Femur (tissue), 1 donor: ENCODE measurements at regions not wholly inside any gene's neighbourhood (a gene's known extent, or its start where the extent isn't known, plus 50 kb on each side); places are given as distances from the start of the nearest gene placed in this dataset.
"Not testable (repeated sequence)": the region's sequence is repeated elsewhere in the genome, so short reads cannot be mapped to it uniquely, and the experiment has no call there.

ENCODE experiments used
- DNase-seq: peaks from one replicate; pipeline ENCODE4 v3.0.0-alpha.2; 2017

- DNase-seq, result no peak
Observed at GRCh38 chr5:167286891-167287290, 1004.6 kb upstream of the WWC1 start.

- DNase-seq, result no peak
Observed at GRCh38 chr5:167290478-167290877, 1001.0 kb upstream of the WWC1 start.

GRCh38 chr5:167294882-167295680 lies 996.4 kb upstream of the WWC1 start:
- DNase-seq, result no peak

- DNase-seq, result no peak
Observed at GRCh38 chr5:167295681-167296005, 995.8 kb upstream of the WWC1 start.

- no peak for DNase-seq
Observed at GRCh38 chr5:167296066-167296465, 995.4 kb upstream of the WWC1 start.

- no peak for DNase-seq
Observed at GRCh38 chr5:167296661-167297060, 994.8 kb upstream of the WWC1 start.

GRCh38 chr5:167299861-167300260 lies 991.6 kb upstream of the WWC1 start:
- DNase-seq, result not testable (repeated sequence)

GRCh38 chr5:167303582-167303981 lies 987.9 kb upstream of the WWC1 start:
- no peak for DNase-seq

- no peak for DNase-seq
Observed at GRCh38 chr5:167304834-167305469, 986.5 kb upstream of the WWC1 start.

- no peak for DNase-seq
Observed at GRCh38 chr5:167305591-167306213, 985.7 kb upstream of the WWC1 start.

- no peak for DNase-seq
Observed at GRCh38 chr5:167307042-167307441, 984.4 kb upstream of the WWC1 start.

GRCh38 chr5:167308466-167308865 lies 983.0 kb upstream of the WWC1 start:
- no peak for DNase-seq

GRCh38 chr5:167309941-167310517 lies 981.4 kb upstream of the WWC1 start:
- DNase-seq, result no peak

GRCh38 chr5:167311340-167311739 lies 980.1 kb upstream of the WWC1 start:
- DNase-seq, result no peak

- no peak for DNase-seq
Observed at GRCh38 chr5:167312225-167312624, 979.2 kb upstream of the WWC1 start.

- DNase-seq, result no peak
Observed at GRCh38 chr5:167315762-167316161, 975.7 kb upstream of the WWC1 start.

- DNase-seq, result no peak
Observed at GRCh38 chr5:167317884-167318283, 973.6 kb upstream of the WWC1 start.

- DNase-seq, result no peak
Observed at GRCh38 chr5:167319243-167319642, 972.2 kb upstream of the WWC1 start.

- no peak for DNase-seq
Observed at GRCh38 chr5:167320019-167320418, 971.4 kb upstream of the WWC1 start.

GRCh38 chr5:167332309-167332708 lies 959.1 kb upstream of the WWC1 start:
- no peak for DNase-seq

- DNase-seq, result no peak
Observed at GRCh38 chr5:167336161-167336560, 955.3 kb upstream of the WWC1 start.

- DNase-seq, result no peak
Observed at GRCh38 chr5:167339205-167339604, 952.2 kb upstream of the WWC1 start.

- DNase-seq, result no peak
Observed at GRCh38 chr5:167346461-167346860, 945.0 kb upstream of the WWC1 start.
